HCT116 (cell line): ENCODE measurements at regions not wholly inside any gene's neighbourhood (a gene's known extent, or its start where the extent isn't known, plus 50 kb on each side); places are given as distances from the start of the nearest gene placed in this dataset.

Source experiments
- CBX3 ChIP-seq: IDR thresholded peaks from 2 replicates; pipeline ENCODE4 v1.6.1; 2012; ENCODE audit warnings: low read depth
- EGR1 ChIP-seq: IDR thresholded peaks from 2 replicates; pipeline ENCODE4 v1.6.1; 2012; ENCODE audit warnings: low read depth
- ELF1 ChIP-seq: IDR thresholded peaks from 2 replicates; pipeline ENCODE4 v1.6.1; 2012; ENCODE audit warnings: low read depth, borderline replicate concordance
- EZH2 ChIP-seq: fragments of 200-600 bp; sonication (generic); IDR thresholded peaks from 2 replicates; pipeline ENCODE4 v1.6.1; 2017; ENCODE audit warnings: antibody characterized with exemption, mixed run types
- JUND ChIP-seq: IDR thresholded peaks from 2 replicates; pipeline ENCODE4 v1.6.1; 2012
- MAX ChIP-seq: IDR thresholded peaks from 2 replicates; pipeline ENCODE4 v1.6.1; 2012
- POLR2A ChIP-seq: IDR thresholded peaks from 2 replicates; pipeline ENCODE4 v1.7.0; 2011; ENCODE audit warnings: borderline replicate concordance; ENCODE audit not compliant: insufficient read depth, insufficient read length; ENCODE audit errors: extremely low read depth
- POLR2AphosphoS5 ChIP-seq: IDR thresholded peaks from 2 replicates; pipeline ENCODE4 v1.6.1; 2011; ENCODE audit warnings: mild to moderate bottlenecking, low read depth, low read length, moderate library complexity
- RAD21 ChIP-seq: IDR thresholded peaks from 2 replicates; pipeline ENCODE4 v1.6.1; 2012; ENCODE audit warnings: low read depth, mild to moderate bottlenecking
- YY1 ChIP-seq: IDR thresholded peaks from 2 replicates; pipeline ENCODE4 v1.6.1; 2011; ENCODE audit warnings: low read length, low read depth, moderate library complexity, mild to moderate bottlenecking; ENCODE audit not compliant: insufficient replicate concordance; ENCODE audit errors: extremely low read depth
- ZFX ChIP-seq: fragments of 450-650 bp; IDR thresholded peaks from 2 replicates; pipeline ENCODE4 v1.6.1; 2017
- ZNF274 ChIP-seq: fragments of 200-500 bp; sonication (Bioruptor generic); IDR thresholded peaks from 2 replicates; pipeline ENCODE4 v1.6.1; 2014; ENCODE audit warnings: mild to moderate bottlenecking, low read depth, low read length, inconsistent platforms
- TF ChIP-seq, protein P1 (sequence below), 3 experiments: fragments of 200-600 bp in 1 of 3; sonication (generic) in 1 of 3; IDR thresholded peaks in 2 of 3; conservative IDR thresholded peaks in 1 of 3; 2 replicates each; pipeline ENCODE4 v1.5.1; 2012 to 2017; ENCODE audit warnings: low read depth in 2 of 3, low read length in 2 of 3, antibody characterized with exemption in 1 of 3, borderline replicate concordance in 1 of 3, control low read depth in 1 of 3, mild to moderate bottlenecking in 1 of 3, mixed read lengths in 1 of 3, mixed run types in 1 of 3, moderate library complexity in 1 of 3; ENCODE audit not compliant: insufficient read depth in 1 of 3

DNA sequence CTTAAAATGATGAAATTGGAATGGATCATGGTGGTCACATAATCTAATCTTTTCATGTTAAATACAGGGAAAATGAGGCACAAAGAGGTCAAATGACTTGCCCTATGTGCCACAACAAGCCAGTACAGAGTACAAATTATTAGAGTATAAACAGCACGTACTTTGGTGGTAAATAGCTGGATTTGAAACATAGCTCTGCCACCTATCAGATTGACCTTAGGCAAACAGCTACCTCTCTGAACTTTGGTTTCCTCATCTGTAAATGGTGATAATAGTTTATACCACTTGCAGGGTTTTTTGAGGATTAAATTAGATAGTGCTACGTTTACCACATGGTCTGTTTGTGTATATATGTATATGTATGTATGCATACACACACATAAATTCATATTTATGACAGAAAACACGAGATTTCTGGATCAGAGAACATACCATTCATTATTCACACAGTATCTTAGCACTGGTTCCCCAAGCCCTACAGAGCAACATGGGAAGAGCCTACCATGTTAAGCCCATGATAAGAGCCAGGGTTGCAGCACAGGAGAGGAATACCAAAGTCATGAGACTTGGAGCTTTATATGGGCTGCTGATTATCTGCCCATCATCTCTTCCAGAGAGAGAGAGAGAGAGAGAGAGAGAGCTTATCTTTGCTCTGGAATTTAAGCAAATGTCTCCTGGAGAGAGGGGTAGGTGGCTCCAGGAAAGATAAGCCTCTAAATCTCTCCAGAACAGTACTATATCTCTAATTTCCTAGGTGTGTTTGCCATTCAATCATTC, 73.5 kb downstream of the MDH1 start:
- no peak for TF ChIP-seq ZFX
- TF ChIP-seq, protein P1, sequence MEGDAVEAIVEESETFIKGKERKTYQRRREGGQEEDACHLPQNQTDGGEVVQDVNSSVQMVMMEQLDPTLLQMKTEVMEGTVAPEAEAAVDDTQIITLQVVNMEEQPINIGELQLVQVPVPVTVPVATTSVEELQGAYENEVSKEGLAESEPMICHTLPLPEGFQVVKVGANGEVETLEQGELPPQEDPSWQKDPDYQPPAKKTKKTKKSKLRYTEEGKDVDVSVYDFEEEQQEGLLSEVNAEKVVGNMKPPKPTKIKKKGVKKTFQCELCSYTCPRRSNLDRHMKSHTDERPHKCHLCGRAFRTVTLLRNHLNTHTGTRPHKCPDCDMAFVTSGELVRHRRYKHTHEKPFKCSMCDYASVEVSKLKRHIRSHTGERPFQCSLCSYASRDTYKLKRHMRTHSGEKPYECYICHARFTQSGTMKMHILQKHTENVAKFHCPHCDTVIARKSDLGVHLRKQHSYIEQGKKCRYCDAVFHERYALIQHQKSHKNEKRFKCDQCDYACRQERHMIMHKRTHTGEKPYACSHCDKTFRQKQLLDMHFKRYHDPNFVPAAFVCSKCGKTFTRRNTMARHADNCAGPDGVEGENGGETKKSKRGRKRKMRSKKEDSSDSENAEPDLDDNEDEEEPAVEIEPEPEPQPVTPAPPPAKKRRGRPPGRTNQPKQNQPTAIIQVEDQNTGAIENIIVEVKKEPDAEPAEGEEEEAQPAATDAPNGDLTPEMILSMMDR (IDR thresholded peaks at IDR 0.05 in 2 of 3, conservative IDR thresholded peaks at IDR 0.05 in 1 of 3; ENCODE audit: borderline replicate concordance in 1 of 3, insufficient read depth in 1 of 3, low read depth in 2 of 3, low read length in 2 of 3) = no peak
- TF ChIP-seq EGR1 = no peak
- no peak for TF ChIP-seq YY1
- no peak for TF ChIP-seq EZH2
- no peak for TF ChIP-seq POLR2A
- no peak for TF ChIP-seq POLR2AphosphoS5
- no peak for TF ChIP-seq JUND
- no peak for TF ChIP-seq ZNF274
- no peak for TF ChIP-seq CBX3
- TF ChIP-seq MAX = no peak
- TF ChIP-seq RAD21 = no peak
- TF ChIP-seq ELF1 = no peak
